ENCODE measurements at regions not wholly inside any gene's neighbourhood (a gene's known extent, or its start where the extent isn't known, plus 50 kb on each side); places are given as distances from the start of the nearest gene placed in this dataset.

- TF ChIP-seq EZH2 (IDR thresholded peaks at IDR 0.05; ENCODE audit: borderline replicate concordance, low read length) (no peak), CTCF (IDR thresholded peaks at IDR 0.05; ENCODE audit: low read length) (no peak)
- H3K9me2 ChIP-seq (ENCODE audit: low read depth, low read length) = no peaks in the 10 kb centered on the region
- H3K4me3 ChIP-seq (ENCODE audit: low read depth, low read length, poor library complexity, severe bottlenecking) = no peak overlapping the region
- H3K4me2 ChIP-seq (ENCODE audit: low read length) = no peak overlapping the region
- no peak overlapping the region for H3K27ac ChIP-seq (ENCODE audit: low read depth, low read length, poor library complexity, severe bottlenecking)
- H3K9ac ChIP-seq (ENCODE audit: low read length) = no peak overlapping the region
- H3F3A ChIP-seq (ENCODE audit: insufficient read depth, low read length) = no peaks in the 10 kb centered on the region; the same call in 1 of the 2 replicates
- H3K4me1 ChIP-seq (ENCODE audit: insufficient read depth, low read length, severe bottlenecking) = peaks cover 23% of the 10 kb centered on the region
- H2AFZ ChIP-seq (ENCODE audit: low read length) = no peak overlapping the region
- H3K9me3 ChIP-seq (ENCODE audit: low read length) = no peaks in the 10 kb centered on the region
- no peaks in the 10 kb centered on the region for H3K79me2 ChIP-seq (ENCODE audit: insufficient read depth, low read length)
- no peaks in the 10 kb centered on the region for H3K36me3 ChIP-seq (ENCODE audit: insufficient read depth, low read length)
- H3K27me3 ChIP-seq (ENCODE audit: insufficient read depth, low read length) = no peaks in the 10 kb centered on the region
- no peaks in the 10 kb centered on the region for H4K20me1 ChIP-seq (ENCODE audit: insufficient read depth, low read length)
Observed at GRCh38 chr6:125549202-125549884, 200.1 kb upstream of the HEY2 start.

GRCh38 chr6:125550892-125551291, 198.5 kb upstream of the HEY2 start:
- H3K9me3 ChIP-seq (ENCODE audit: low read length) = no peaks in the 10 kb centered on the region
- no peak overlapping the region for H3K9ac ChIP-seq (ENCODE audit: low read length)
- H3K9me2 ChIP-seq (ENCODE audit: low read depth, low read length) = no peaks in the 10 kb centered on the region
- no peaks in the 10 kb centered on the region for H4K20me1 ChIP-seq (ENCODE audit: insufficient read depth, low read length)
- no peak overlapping the region for H3K4me2 ChIP-seq (ENCODE audit: low read length)
- no peak overlapping the region for H3K4me3 ChIP-seq (ENCODE audit: low read depth, low read length, poor library complexity, severe bottlenecking)
- H3K27me3 ChIP-seq (ENCODE audit: insufficient read depth, low read length) = no peaks in the 10 kb centered on the region
- H3K27ac ChIP-seq (ENCODE audit: low read depth, low read length, poor library complexity, severe bottlenecking) = no peak overlapping the region
- no peak overlapping the region for H2AFZ ChIP-seq (ENCODE audit: low read length)
- no peaks in the 10 kb centered on the region for H3F3A ChIP-seq (ENCODE audit: insufficient read depth, low read length)
- TF ChIP-seq EZH2 (IDR thresholded peaks at IDR 0.05; ENCODE audit: borderline replicate concordance, low read length) = no peak
- TF ChIP-seq CTCF (IDR thresholded peaks at IDR 0.05; ENCODE audit: low read length) = no peak
- H3K79me2 ChIP-seq (ENCODE audit: insufficient read depth, low read length) = no peaks in the 10 kb centered on the region
- no peaks in the 10 kb centered on the region for H3K36me3 ChIP-seq (ENCODE audit: insufficient read depth, low read length)
- peaks cover 23% of the 10 kb centered on the region for H3K4me1 ChIP-seq (ENCODE audit: insufficient read depth, low read length, severe bottlenecking)

- Histone ChIP-seq H3K4me1 (ENCODE audit: insufficient read depth, low read length, severe bottlenecking) (peaks cover 12% of the 10 kb centered on the region), H3K27ac (ENCODE audit: low read depth, low read length, poor library complexity, severe bottlenecking) (no peak overlapping the region), H3F3A (ENCODE audit: insufficient read depth, low read length) (no peaks in the 10 kb centered on the region; the same call in 1 of the 2 replicates), H3K4me2 (ENCODE audit: low read length) (no peak overlapping the region), H3K9ac (ENCODE audit: low read length) (no peak overlapping the region), H3K79me2 (ENCODE audit: insufficient read depth, low read length) (no peaks in the 10 kb centered on the region), H3K36me3 (ENCODE audit: insufficient read depth, low read length) (no peaks in the 10 kb centered on the region), H2AFZ (ENCODE audit: low read length) (no peak overlapping the region), H3K9me3 (ENCODE audit: low read length) (no peaks in the 10 kb centered on the region), H3K4me3 (ENCODE audit: low read depth, low read length, poor library complexity, severe bottlenecking) (no peak overlapping the region), H3K27me3 (ENCODE audit: insufficient read depth, low read length) (no peaks in the 10 kb centered on the region), H3K9me2 (ENCODE audit: low read depth, low read length) (no peaks in the 10 kb centered on the region), H4K20me1 (ENCODE audit: insufficient read depth, low read length) (no peaks in the 10 kb centered on the region)
- TF ChIP-seq EZH2 (IDR thresholded peaks at IDR 0.05; ENCODE audit: borderline replicate concordance, low read length) (no peak), CTCF (IDR thresholded peaks at IDR 0.05; ENCODE audit: low read length) (no peak)
Observed at GRCh38 chr6:125552819-125553218, 196.6 kb upstream of the HEY2 start.

All from OCI-LY1 (cell line).